ENCODE measurements at regions not wholly inside any gene's neighbourhood (a gene's known extent, or its start where the extent isn't known, plus 50 kb on each side); places are given as distances from the start of the nearest gene placed in this dataset.
A peak's percentile ranks its signal among the peaks of the same experiment; 100 is the strongest.

DNA sequence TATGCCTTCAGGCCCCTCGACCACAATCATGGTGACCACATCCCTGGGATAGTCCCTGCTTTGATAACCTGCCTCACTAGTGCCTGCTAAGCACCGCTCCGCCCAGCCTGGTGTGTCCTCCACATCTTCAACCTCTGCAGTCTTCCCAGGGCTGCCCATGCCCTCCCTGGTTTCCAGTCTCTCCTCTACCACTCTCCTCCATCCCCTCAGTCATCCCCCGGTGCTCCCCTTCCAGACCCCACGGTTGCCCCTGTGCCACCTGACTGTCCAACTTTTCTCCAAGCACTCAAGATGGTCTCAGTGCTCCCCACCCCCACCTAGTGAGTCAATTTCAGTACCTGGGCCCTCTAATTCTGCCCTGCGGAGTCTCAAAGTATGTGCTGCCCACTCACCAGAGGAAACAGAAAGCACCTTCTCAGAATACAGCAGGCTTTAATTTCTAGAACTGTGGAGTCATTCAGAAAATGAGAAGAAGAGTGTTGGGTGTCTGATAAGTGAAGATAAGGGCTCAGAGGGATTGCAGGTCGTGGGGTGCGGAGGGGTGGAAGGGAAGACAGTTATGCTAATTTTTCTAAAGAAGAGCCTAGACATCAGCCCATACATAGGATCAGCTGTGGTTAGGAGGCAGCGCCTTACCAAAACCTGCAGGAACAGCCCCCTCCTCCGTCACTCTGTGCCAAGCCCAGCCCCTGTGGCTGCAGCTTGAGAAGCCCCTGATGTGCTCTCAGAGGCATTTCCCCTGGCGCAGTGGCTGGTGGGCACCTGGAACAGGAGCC lies 53.6 kb upstream of the CAB39 start:
- H3K36me3 Mint-ChIP-seq (ENCODE audit: low read depth), result no peaks in the 10 kb centered on the region
- POLR2A ChIA-PET, result interaction anchor here (0.6 to 0.9 kb wide), 2 partner anchors 54 to 438 kb away, joined by 3 read pairs; no protein-coding TSS in a partner anchor
- intact Hi-C loops (cut with micrococcal nuclease), result loop anchor here (2.0 kb wide), 1 partner anchor 14 kb away; no protein-coding TSS in a partner anchor
- peak overlapping the region; percentile 5 for H3K4me3 Mint-ChIP-seq
- ATAC-seq (ENCODE audit: low read depth), result peak; percentile 20
- DNase-seq, result no peak
- no peaks in the 10 kb centered on the region for H3K27me3 Mint-ChIP-seq
- CTCF ChIA-PET, result interaction anchor here (1.0 kb wide), 1 partner anchor 53 kb away, joined by 3 read pairs; the partner anchor contains the start of gene CAB39
- H3K27ac Mint-ChIP-seq, result peak overlapping the region; percentile 42
- H3K4me1 Mint-ChIP-seq, result peaks cover 74% of the 10 kb centered on the region
- no peaks in the 10 kb centered on the region for H3K9me3 Mint-ChIP-seq
- TF ChIP-seq, protein P1, sequence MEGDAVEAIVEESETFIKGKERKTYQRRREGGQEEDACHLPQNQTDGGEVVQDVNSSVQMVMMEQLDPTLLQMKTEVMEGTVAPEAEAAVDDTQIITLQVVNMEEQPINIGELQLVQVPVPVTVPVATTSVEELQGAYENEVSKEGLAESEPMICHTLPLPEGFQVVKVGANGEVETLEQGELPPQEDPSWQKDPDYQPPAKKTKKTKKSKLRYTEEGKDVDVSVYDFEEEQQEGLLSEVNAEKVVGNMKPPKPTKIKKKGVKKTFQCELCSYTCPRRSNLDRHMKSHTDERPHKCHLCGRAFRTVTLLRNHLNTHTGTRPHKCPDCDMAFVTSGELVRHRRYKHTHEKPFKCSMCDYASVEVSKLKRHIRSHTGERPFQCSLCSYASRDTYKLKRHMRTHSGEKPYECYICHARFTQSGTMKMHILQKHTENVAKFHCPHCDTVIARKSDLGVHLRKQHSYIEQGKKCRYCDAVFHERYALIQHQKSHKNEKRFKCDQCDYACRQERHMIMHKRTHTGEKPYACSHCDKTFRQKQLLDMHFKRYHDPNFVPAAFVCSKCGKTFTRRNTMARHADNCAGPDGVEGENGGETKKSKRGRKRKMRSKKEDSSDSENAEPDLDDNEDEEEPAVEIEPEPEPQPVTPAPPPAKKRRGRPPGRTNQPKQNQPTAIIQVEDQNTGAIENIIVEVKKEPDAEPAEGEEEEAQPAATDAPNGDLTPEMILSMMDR (IDR thresholded peaks at IDR 0.05), result no peak

DNA sequence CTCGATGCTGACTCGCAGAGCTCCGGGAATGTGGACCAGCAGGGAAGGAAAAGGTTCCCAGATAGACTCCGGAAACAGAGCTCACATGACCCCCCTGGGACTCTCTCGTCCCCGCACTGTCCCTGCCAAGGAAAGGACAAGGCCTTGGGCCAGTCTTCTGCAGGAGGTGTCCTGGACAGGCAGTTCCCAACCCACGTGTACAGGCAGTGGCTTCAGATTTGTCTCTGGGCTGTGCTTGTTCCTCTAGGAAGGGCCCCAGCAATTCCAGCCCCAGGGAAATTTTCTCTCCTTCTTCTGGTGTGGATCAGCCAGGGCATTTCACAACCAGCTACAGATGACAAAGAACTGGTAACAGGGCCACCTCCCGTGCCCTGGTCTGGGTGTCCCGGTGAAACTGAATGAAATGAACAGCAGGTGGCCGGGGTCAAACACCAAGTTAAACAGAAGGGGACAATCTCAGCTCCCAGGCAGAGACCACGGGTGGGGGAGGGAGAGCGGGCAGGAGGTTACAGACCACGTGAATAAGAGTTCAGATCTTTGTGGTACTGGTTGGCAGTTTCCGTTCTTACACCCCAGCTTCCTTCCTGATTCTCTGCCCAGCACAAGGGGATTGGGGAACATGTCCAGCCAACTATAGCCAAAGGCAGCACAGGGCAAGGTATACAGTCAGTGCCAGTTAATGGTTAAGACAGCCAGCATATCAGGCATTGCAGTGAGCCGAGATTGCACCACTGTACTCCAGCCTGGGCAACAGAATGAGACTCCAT lies 52.2 kb upstream of the CAB39 start:
- H3K9me3 Mint-ChIP-seq, result no peaks in the 10 kb centered on the region
- H3K27ac Mint-ChIP-seq, result peak overlapping the region; percentile 87
- DNase-seq (no peak), ATAC-seq (ENCODE audit: low read depth) (peak; percentile 38)
- intact Hi-C loops (cut with micrococcal nuclease), result loop anchor here (2.0 to 5.0 kb wide), 2 partner anchors 52 to 433 kb away; partner anchors contain the start of genes CAB39 and SP140
- H3K4me1 Mint-ChIP-seq, result peaks cover 88% of the 10 kb centered on the region
- H3K4me3 Mint-ChIP-seq, result peak overlapping the region; percentile 46
- ChIA-PET CTCF (interaction anchor here (0.8 to 1.6 kb wide), 4 partner anchors 46 to 52 kb away, joined by 3 to 5 read pairs (median 3); partner anchors contain the start of gene CAB39), POLR2A (interaction anchor here (0.7 to 2.4 kb wide), 6 partner anchors 8 to 833 kb away, joined by 4 to 27 read pairs (median 5); partner anchors contain the start of gene CAB39)
- H3K27me3 Mint-ChIP-seq, result no peaks in the 10 kb centered on the region
- TF ChIP-seq, protein P1 (IDR thresholded peaks at IDR 0.05), result no peak
- H3K36me3 Mint-ChIP-seq (ENCODE audit: low read depth), result no peaks in the 10 kb centered on the region

DNA sequence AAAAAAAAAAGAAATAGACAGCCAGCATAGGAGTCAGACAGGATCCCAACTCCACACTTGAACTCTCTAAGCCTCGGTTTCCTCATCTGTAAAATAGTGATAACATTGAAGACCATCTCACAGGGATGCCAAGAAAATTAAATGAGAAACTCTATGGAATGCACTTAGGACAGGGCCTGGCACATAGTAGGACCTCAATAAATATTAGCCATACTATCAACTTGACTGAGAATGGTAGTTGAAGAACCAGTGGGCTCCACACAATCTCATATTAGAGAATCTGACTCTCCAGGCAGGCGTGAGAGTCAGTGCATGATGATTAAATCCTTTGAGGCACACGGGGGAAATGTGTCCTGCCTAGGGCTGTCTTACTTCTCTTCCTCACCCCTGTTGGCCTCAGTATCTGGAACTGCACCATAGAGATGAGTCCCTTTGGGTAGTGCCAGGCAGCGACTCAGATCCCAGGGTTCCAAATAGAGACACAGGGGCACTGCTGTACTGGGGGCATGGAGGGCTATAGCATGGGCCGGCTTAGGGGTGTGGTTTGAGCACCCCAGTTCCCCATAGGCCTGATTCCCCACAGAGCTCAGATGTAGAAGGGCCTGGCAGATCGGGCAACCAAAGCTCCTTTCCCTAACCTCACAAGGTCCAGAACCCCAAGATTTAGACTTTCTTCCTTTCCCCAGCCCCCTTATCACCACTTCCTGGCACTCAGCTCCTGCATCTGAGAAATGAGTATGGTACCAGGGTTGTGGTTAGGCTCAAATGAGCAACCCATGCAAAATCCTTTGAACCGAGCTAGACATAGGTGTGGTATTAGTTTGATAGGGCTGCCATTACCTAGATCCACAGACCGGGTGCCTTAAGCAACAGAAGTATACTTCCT lies 51.3 kb upstream of the CAB39 start:
- no peaks in the 10 kb centered on the region for H3K9me3 Mint-ChIP-seq
- CTCF ChIA-PET, result interaction anchor here (1.2 to 1.6 kb wide), 3 partner anchors 50 to 158 kb away, joined by 3 to 5 read pairs (median 3); partner anchors contain the start of gene CAB39
- peak; percentile 63 for ATAC-seq (ENCODE audit: low read depth)
- POLR2A ChIA-PET, result interaction anchor here (0.5 to 2.4 kb wide), 11 partner anchors 8 to 834 kb away, joined by 3 to 27 read pairs (median 7); partner anchors contain the start of gene CAB39
- no peaks in the 10 kb centered on the region for H3K36me3 Mint-ChIP-seq (ENCODE audit: low read depth)
- no peaks in the 10 kb centered on the region for H3K27me3 Mint-ChIP-seq
- peak overlapping the region; percentile 60 for H3K4me3 Mint-ChIP-seq
- intact Hi-C loops (cut with micrococcal nuclease), result loop anchor here (2.0 to 5.0 kb wide), 2 partner anchors 51 to 434 kb away; partner anchors contain the start of genes CAB39 and SP140
- TF ChIP-seq, protein P1 (IDR thresholded peaks at IDR 0.05), result no peak
- DNase-seq, result no peak
- H3K27ac Mint-ChIP-seq, result peak overlapping the region; percentile 87
- peaks cover 90% of the 10 kb centered on the region for H3K4me1 Mint-ChIP-seq
